K562 (cell line): ENCODE measurements at regions not wholly inside any gene's neighbourhood (a gene's known extent, or its start where the extent isn't known, plus 50 kb on each side); places are given as distances from the start of the nearest gene placed in this dataset.

Experiments
- ATAC-seq: fragments of 200-7000 bp; cut with Tn5 transposase; 3 replicates; pipeline ENCODE4 v1.9.1; 2020; ENCODE audit warnings: moderate library complexity
- BruUV-seq: library from RNA; stranded (reverse); fragments of 400-500 nt; replicated peaks from 2 replicates; lab custom pipeline; 2021; lab: Mats Ljungman, UMichigan
- CTCF ChIA-PET: fragments of 300-600 bp; formaldehyde crosslinking; extraction: SDS; loops from one replicate; lab custom pipeline; 2021; ENCODE audit warnings: low intra/inter-chr PET ratio; lab: Yijun Ruan, JAX
- POLR2A ChIA-PET: fragments of 300-600, 350-650 bp; sonication (Branson Sonifier 250); formaldehyde crosslinking; extraction: SDS; loops from one replicate; lab custom pipeline; 2021; ENCODE audit warnings: antibody characterized with exemption, inconsistent platforms; lab: Yijun Ruan, JAX
- DNase-seq, 4 experiments: peaks; one replicate each; pipeline versions ENCODE4 v3.0.0 to v3.0.0-alpha.2; 2011 to 2018; ENCODE audit warnings: low spot score in 3 of 4, mixed read lengths in 3 of 4; ENCODE audit errors: extremely low read depth in 1 of 4
- FAIRE-seq: peaks from 2 replicates; lab custom pipeline; 2011; peaks lifted over from hg19 to GRCh38; lab: Jason Lieb, UNC
- H2AFZ ChIP-seq: 2 replicates; pipeline ENCODE4 v1.6.0; 2011; ENCODE audit warnings: low read depth, low read length, control low read depth, inconsistent platforms
- H3K27ac ChIP-seq: fragments of 200-600 bp; 3 replicates; pipeline ENCODE4 v1.8.0; 2011; ENCODE audit warnings: low read depth, mild to moderate bottlenecking, control low read depth, inconsistent platforms, low read length, moderate library complexity, mixed read lengths; ENCODE audit errors: extremely low read depth
- H3K27me3 ChIP-seq, 2 experiments: fragments of 300-600 bp in 1 of 2; 2 replicates in 1 of 2; 3 replicates in 1 of 2; pipeline versions ENCODE4 v1.6.0 to v1.8.0; 2011; ENCODE audit warnings: inconsistent platforms in 2 of 2, low read length in 2 of 2, mild to moderate bottlenecking in 1 of 2, mixed read lengths in 1 of 2, moderate library complexity in 1 of 2; ENCODE audit not compliant: control insufficient read depth in 2 of 2, insufficient read depth in 2 of 2
- H3K36me3 ChIP-seq: fragments of 300-600 bp; 3 replicates; pipeline ENCODE4 v1.8.0; 2011; ENCODE audit warnings: mild to moderate bottlenecking, low read length, inconsistent platforms; ENCODE audit not compliant: control insufficient read depth, insufficient read depth
- H3K4me1 ChIP-seq, 2 experiments: fragments of 200-600 bp in 1 of 2; replicated peaks in 1 of 2; 2 replicates in 1 of 2; 3 replicates in 1 of 2; pipeline versions ENCODE4 v1.5.1 to v1.8.0; 2011; ENCODE audit warnings: inconsistent platforms in 2 of 2, low read length in 2 of 2, mild to moderate bottlenecking in 1 of 2, mixed read lengths in 1 of 2, moderate library complexity in 1 of 2; ENCODE audit not compliant: control insufficient read depth in 2 of 2, insufficient read depth in 2 of 2
- H3K4me2 ChIP-seq: 2 replicates; pipeline ENCODE4 v1.6.1; 2011; ENCODE audit warnings: low read length, control low read depth, inconsistent platforms, mixed read lengths; ENCODE audit not compliant: insufficient read depth
- H3K4me3 ChIP-seq: fragments of 200-600 bp; sonication (generic), shearing (Covaris generic); 2 replicates; pipeline ENCODE4 v1.5.1; 2016; ENCODE audit warnings: control low read depth, inconsistent platforms
- H3K79me2 ChIP-seq: fragments of 200-600 bp; 3 replicates; pipeline ENCODE4 v1.8.0; 2011; ENCODE audit warnings: low read length, inconsistent platforms; ENCODE audit not compliant: control insufficient read depth, insufficient read depth
- H3K9ac ChIP-seq, 2 experiments: 2 replicates each; pipeline versions ENCODE4 v1.6.0 to v1.6.1; 2011; ENCODE audit warnings: low read depth in 2 of 2, low read length in 2 of 2, control low read depth in 1 of 2, inconsistent platforms in 1 of 2, mild to moderate bottlenecking in 1 of 2, mixed read lengths in 1 of 2; ENCODE audit not compliant: insufficient read depth in 1 of 2
- H3K9me1 ChIP-seq: one replicate; pipeline ENCODE4 v1.6.0; 2011; ENCODE audit warnings: inconsistent platforms, mild to moderate bottlenecking, low read length, moderate library complexity; ENCODE audit not compliant: control insufficient read depth, insufficient read depth
- H3K9me3 ChIP-seq: replicated peaks from 2 replicates; pipeline ENCODE4 v1.5.1; 2011; ENCODE audit warnings: low read depth, low read length, inconsistent platforms; ENCODE audit not compliant: control insufficient read depth, insufficient read depth
- H4K20me1 ChIP-seq: replicated peaks from 2 replicates; pipeline ENCODE4 v1.6.1; 2011; ENCODE audit warnings: low read length, inconsistent platforms, mixed read lengths; ENCODE audit not compliant: control insufficient read depth, insufficient read depth
- CREB3 ChIP-seq: fragments of 450-650 bp; conservative IDR thresholded peaks from 2 replicates; pipeline ENCODE4 v1.6.1; 2016; ENCODE audit warnings: missing genetic modification characterization, low read depth, mild to moderate bottlenecking, missing compliant biosample characterization, moderate library complexity
- MTA2 ChIP-seq: fragments of 450-650 bp; IDR thresholded peaks from 2 replicates; pipeline ENCODE4 v1.6.1; 2016; ENCODE audit warnings: low read depth
- NCOR1 ChIP-seq: fragments of 450-650 bp; IDR thresholded peaks from 2 replicates; pipeline ENCODE4 v1.6.1; 2016; ENCODE audit warnings: mild to moderate bottlenecking, moderate library complexity
- RBM39 ChIP-seq: fragments of 200-400 bp; formaldehyde crosslinking; optimal IDR thresholded peaks from 2 replicates; pipeline ENCODE3; 2018; ENCODE audit warnings: low read depth, low read length
- SMAD4 ChIP-seq: fragments of 250-450 bp; sonication (Bioruptor Pico); conservative IDR thresholded peaks from 2 replicates; pipeline ENCODE4 v1.8.0; 2021; ENCODE audit warnings: inconsistent platforms, mild to moderate bottlenecking, moderate library complexity
- TFE3 ChIP-seq: fragments of 450-650 bp; formaldehyde crosslinking; IDR thresholded peaks from 2 replicates; pipeline ENCODE4 v1.4.0; 2020; ENCODE audit warnings: mild to moderate bottlenecking, mixed read lengths
- ZNF511 ChIP-seq: sonication (generic); formaldehyde crosslinking; IDR thresholded peaks from 2 replicates; pipeline ENCODE4 v1.8.0; 2022; ENCODE audit warnings: mild to moderate bottlenecking, missing genetic modification reagents
- WGBS: fragments of 100-300 bp; shearing (Covaris generic); methylation state at CpG from one replicate; pipeline ENCODE4 v1.1.6; 2016; ENCODE audit warnings: low coverage, mixed read lengths; ENCODE audit not compliant: insufficient coverage; ENCODE audit errors: missing lambda C conversion rate; 5-methylcytosine and 5-hydroxymethylcytosine counted together
- in situ Hi-C: fragments of 300-500 bp; cut with MboI; formaldehyde crosslinking; loops from 4 replicates; pipeline ENCODE4 v1.15.0; 2018; ENCODE audit warnings: inconsistent platforms, mixed read lengths
- intact Hi-C: fragments of 100-400 bp; cut with micrococcal nuclease; formaldehyde crosslinking; loops from 2 replicates; pipeline ENCODE4 v1.14.2; 2022

GRCh38 chr16:79962962-79963361, 362.4 kb upstream of the MAF start:
- no peaks in the 10 kb centered on the region for H3K79me2 ChIP-seq
- WGBS = 22% methylated on average over 3 of the region's 3 CpGs
- no peak for DNase-seq
- H3K4me3 ChIP-seq = no peak overlapping the region
- H2AFZ ChIP-seq = no peak overlapping the region; the same call in 1 of the 2 replicates
- no peak overlapping the region for H3K9ac ChIP-seq
- ChIA-PET POLR2A (interaction anchor here (1.2 kb wide), 1 partner anchor 25 kb away, joined by 4 read pairs; no protein-coding TSS in a partner anchor), CTCF (no interaction called here)
- H3K27ac ChIP-seq = no peak overlapping the region
- TF ChIP-seq ZNF511 (CRISPR knock-in tag) = no peak
- no peak for TF ChIP-seq MTA2
- no peak for TF ChIP-seq NCOR1
- no peak for TF ChIP-seq SMAD4
- no peak for TF ChIP-seq RBM39
- TF ChIP-seq CREB3 = no peak
- TF ChIP-seq TFE3 (CRISPR knock-in tag) = peak; percentile 30
- H3K36me3 ChIP-seq = no peaks in the 10 kb centered on the region
- H3K4me1 ChIP-seq = peaks cover 0 to 2% of the 10 kb centered on the region in 2 experiments; a peak in 2 of 5 replicates
- intact Hi-C loops (no loop called here), in situ Hi-C loops (no loop called here)
- no peak overlapping the region for H3K4me2 ChIP-seq
- H3K9me3 ChIP-seq = no peaks in the 10 kb centered on the region
- no TSS peak for BruUV-seq
- H3K27me3 ChIP-seq = no peaks in the 10 kb centered on the region
- no peaks in the 10 kb centered on the region for H3K9me1 ChIP-seq
- FAIRE-seq = no peak
- no peak for ATAC-seq
- H4K20me1 ChIP-seq = no peaks in the 10 kb centered on the region
